ENCODE measurements at regions not wholly inside any gene's neighbourhood (a gene's known extent, or its start where the extent isn't known, plus 50 kb on each side); places are given as distances from the start of the nearest gene placed in this dataset.

DNA sequence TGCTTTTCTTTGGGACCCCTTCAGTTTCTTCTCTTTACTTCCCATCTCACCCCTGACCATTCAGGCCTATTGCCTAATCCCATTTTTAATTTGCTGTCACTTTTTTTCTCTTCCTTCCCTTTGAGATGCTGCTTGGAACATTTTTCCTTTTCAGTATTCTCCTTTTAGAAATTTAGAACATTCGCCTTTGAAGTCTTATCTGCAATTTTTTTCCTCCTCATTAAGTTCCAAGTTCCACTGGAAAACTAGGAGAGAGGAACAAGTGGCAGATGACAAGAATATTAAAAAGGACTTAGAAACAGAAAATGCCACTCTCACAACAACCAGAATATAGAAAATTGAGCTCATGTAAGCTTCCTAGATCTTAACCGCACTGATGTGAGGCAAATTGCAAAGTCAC is 126.6 kb downstream of the PSMG1 start:
- no peak overlapping the region for H3K4me2 ChIP-seq (ENCODE audit: control insufficient read depth, insufficient read depth)
- no TSS peak for BruUV-seq (replicated peaks)
- ChIA-PET CTCF (no interaction called here), SMC1A (ENCODE audit: uncharacterized antibody, unreplicated experiment) (no interaction called here), RAD21 (ENCODE audit: unreplicated experiment) (no interaction called here), POLR2A (no interaction called here)
- no peak for DNase-seq (ENCODE audit: low read depth, low spot score)
- in situ Hi-C loops (cut with MboI) = no loop called here
- WGBS (ENCODE audit: insufficient coverage, insufficient replicate concordance, low lambda C conversion rate, missing lambda C conversion rate) = 3% methylated on average over 2 of the region's 2 CpGs
- H3K36me3 ChIP-seq (ENCODE audit: control insufficient read depth in 2 of 2, insufficient read depth in 2 of 2, low read length in 1 of 2) = no peaks in the 10 kb centered on the region
- H3K27ac ChIP-seq (ENCODE audit: control insufficient read depth, insufficient read depth) = no peak overlapping the region
- no peaks in the 10 kb centered on the region for H3K27me3 ChIP-seq (replicated peaks in 1 of 2; ENCODE audit: control insufficient read depth in 2 of 2, insufficient read depth in 2 of 2, low read length in 1 of 2)
- no peaks in the 10 kb centered on the region for H3K79me2 ChIP-seq (ENCODE audit: control insufficient read depth, insufficient read depth, low read length)
- no peak overlapping the region for H3K4me3 ChIP-seq
- no peak for FAIRE-seq
- no peak overlapping the region for H2AFZ ChIP-seq (ENCODE audit: control insufficient read depth, low read depth, low read length)
- no peaks in the 10 kb centered on the region for H4K20me1 ChIP-seq (ENCODE audit: control insufficient read depth, insufficient read depth)
- no peak for ATAC-seq
- no peaks in the 10 kb centered on the region for H3K4me1 ChIP-seq (ENCODE audit: control insufficient read depth, insufficient read depth, low read length)
- no peaks in the 10 kb centered on the region for H3K9me3 ChIP-seq (replicated peaks; ENCODE audit: control insufficient read depth, insufficient read depth, low read length)
- intact Hi-C loops (cut with micrococcal nuclease; ENCODE audit: unreplicated experiment) = no loop called here
- no peak overlapping the region for H3K9ac ChIP-seq (ENCODE audit: control insufficient read depth, insufficient read depth, low read length)
- no peak for TF ChIP-seq ZNF217 (IDR thresholded peaks at IDR 0.05)
- TF ChIP-seq BACH1 (IDR thresholded peaks at IDR 0.05; ENCODE audit: borderline replicate concordance) = no peak
- TF ChIP-seq, protein P1, sequence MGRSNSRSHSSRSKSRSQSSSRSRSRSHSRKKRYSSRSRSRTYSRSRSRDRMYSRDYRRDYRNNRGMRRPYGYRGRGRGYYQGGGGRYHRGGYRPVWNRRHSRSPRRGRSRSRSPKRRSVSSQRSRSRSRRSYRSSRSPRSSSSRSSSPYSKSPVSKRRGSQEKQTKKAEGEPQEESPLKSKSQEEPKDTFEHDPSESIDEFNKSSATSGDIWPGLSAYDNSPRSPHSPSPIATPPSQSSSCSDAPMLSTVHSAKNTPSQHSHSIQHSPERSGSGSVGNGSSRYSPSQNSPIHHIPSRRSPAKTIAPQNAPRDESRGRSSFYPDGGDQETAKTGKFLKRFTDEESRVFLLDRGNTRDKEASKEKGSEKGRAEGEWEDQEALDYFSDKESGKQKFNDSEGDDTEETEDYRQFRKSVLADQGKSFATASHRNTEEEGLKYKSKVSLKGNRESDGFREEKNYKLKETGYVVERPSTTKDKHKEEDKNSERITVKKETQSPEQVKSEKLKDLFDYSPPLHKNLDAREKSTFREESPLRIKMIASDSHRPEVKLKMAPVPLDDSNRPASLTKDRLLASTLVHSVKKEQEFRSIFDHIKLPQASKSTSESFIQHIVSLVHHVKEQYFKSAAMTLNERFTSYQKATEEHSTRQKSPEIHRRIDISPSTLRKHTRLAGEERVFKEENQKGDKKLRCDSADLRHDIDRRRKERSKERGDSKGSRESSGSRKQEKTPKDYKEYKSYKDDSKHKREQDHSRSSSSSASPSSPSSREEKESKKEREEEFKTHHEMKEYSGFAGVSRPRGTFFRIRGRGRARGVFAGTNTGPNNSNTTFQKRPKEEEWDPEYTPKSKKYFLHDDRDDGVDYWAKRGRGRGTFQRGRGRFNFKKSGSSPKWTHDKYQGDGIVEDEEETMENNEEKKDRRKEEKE (IDR thresholded peaks at IDR 0.05) = no peak
- no peak for TF ChIP-seq SMAD5 (IDR thresholded peaks at IDR 0.05; ENCODE audit: low read depth)
- TF ChIP-seq, protein P2, sequence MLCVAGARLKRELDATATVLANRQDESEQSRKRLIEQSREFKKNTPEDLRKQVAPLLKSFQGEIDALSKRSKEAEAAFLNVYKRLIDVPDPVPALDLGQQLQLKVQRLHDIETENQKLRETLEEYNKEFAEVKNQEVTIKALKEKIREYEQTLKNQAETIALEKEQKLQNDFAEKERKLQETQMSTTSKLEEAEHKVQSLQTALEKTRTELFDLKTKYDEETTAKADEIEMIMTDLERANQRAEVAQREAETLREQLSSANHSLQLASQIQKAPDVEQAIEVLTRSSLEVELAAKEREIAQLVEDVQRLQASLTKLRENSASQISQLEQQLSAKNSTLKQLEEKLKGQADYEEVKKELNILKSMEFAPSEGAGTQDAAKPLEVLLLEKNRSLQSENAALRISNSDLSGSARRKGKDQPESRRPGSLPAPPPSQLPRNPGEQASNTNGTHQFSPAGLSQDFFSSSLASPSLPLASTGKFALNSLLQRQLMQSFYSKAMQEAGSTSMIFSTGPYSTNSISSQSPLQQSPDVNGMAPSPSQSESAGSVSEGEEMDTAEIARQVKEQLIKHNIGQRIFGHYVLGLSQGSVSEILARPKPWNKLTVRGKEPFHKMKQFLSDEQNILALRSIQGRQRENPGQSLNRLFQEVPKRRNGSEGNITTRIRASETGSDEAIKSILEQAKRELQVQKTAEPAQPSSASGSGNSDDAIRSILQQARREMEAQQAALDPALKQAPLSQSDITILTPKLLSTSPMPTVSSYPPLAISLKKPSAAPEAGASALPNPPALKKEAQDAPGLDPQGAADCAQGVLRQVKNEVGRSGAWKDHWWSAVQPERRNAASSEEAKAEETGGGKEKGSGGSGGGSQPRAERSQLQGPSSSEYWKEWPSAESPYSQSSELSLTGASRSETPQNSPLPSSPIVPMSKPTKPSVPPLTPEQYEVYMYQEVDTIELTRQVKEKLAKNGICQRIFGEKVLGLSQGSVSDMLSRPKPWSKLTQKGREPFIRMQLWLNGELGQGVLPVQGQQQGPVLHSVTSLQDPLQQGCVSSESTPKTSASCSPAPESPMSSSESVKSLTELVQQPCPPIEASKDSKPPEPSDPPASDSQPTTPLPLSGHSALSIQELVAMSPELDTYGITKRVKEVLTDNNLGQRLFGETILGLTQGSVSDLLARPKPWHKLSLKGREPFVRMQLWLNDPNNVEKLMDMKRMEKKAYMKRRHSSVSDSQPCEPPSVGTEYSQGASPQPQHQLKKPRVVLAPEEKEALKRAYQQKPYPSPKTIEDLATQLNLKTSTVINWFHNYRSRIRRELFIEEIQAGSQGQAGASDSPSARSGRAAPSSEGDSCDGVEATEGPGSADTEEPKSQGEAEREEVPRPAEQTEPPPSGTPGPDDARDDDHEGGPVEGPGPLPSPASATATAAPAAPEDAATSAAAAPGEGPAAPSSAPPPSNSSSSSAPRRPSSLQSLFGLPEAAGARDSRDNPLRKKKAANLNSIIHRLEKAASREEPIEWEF (IDR thresholded peaks at IDR 0.05; ENCODE audit: insufficient replicate concordance, low read depth, low read length) = no peak
- TF ChIP-seq CHD4 (IDR thresholded peaks at IDR 0.05) = no peak
- TF ChIP-seq SMAD1 (IDR thresholded peaks at IDR 0.05; ENCODE audit: low read depth, partially characterized antibody) = no peak
- TF ChIP-seq JUNB (IDR thresholded peaks at IDR 0.05) = no peak
- TF ChIP-seq, protein P3, sequence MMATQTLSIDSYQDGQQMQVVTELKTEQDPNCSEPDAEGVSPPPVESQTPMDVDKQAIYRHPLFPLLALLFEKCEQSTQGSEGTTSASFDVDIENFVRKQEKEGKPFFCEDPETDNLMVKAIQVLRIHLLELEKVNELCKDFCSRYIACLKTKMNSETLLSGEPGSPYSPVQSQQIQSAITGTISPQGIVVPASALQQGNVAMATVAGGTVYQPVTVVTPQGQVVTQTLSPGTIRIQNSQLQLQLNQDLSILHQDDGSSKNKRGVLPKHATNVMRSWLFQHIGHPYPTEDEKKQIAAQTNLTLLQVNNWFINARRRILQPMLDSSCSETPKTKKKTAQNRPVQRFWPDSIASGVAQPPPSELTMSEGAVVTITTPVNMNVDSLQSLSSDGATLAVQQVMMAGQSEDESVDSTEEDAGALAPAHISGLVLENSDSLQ (IDR thresholded peaks at IDR 0.05) = no peak

Measured in GM12878 (cell line).